ENCODE measurements at regions not wholly inside any gene's neighbourhood (a gene's known extent, or its start where the extent isn't known, plus 50 kb on each side); places are given as distances from the start of the nearest gene placed in this dataset.

DNA sequence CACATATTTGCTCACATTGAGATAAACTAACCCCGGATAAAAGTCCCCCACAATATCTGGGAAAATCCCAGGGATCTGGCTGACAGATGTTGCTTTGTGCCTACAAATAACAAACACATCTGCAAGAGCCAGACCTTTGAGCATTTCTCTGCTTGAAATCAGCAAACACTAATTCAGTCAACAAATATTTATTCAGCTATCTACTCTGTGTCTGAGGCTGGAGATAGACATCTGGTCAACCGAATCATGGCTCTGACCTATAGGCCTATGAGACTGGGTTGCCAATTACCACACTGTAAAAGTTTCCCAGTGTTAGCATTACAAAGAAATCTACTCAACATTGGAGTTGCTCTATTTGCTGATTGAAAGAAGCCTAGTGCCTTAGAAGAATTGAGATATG is 201.1 kb upstream of the CADPS start (continued):
- no peak for TF ChIP-seq DR1 (CRISPR knock-in tag; IDR thresholded peaks at IDR 0.05)
- no peak for TF ChIP-seq CCDC6 (CRISPR knock-in tag; IDR thresholded peaks at IDR 0.05)
- no peak for TF ChIP-seq SRSF4 (IDR thresholded peaks at IDR 0.05; ENCODE audit: low read depth, low read length, poor library complexity, severe bottlenecking)
- TF ChIP-seq ZNF432 (CRISPR knock-in tag; IDR thresholded peaks at IDR 0.05; ENCODE audit: borderline replicate concordance), result no peak
- TF ChIP-seq KLF11 (CRISPR knock-in tag; IDR thresholded peaks at IDR 0.05), result no peak
- TF ChIP-seq MIXL1 (CRISPR knock-in tag; IDR thresholded peaks at IDR 0.05), result 0 out of 2 replicates have a peak, but pooled peaks have one; percentile 14
- no peak for TF ChIP-seq ZNF367 (CRISPR knock-in tag; IDR thresholded peaks at IDR 0.05; ENCODE audit: borderline replicate concordance)
- TF ChIP-seq HDAC2 (CRISPR knock-in tag; IDR thresholded peaks at IDR 0.05), result 0 out of 2 replicates have a peak, but pooled peaks have one; percentile 34
- no peak for TF ChIP-seq AGO2 (optimal IDR thresholded peaks at IDR 0.05; ENCODE audit: low read depth, low read length)
- TF ChIP-seq, protein P1, sequence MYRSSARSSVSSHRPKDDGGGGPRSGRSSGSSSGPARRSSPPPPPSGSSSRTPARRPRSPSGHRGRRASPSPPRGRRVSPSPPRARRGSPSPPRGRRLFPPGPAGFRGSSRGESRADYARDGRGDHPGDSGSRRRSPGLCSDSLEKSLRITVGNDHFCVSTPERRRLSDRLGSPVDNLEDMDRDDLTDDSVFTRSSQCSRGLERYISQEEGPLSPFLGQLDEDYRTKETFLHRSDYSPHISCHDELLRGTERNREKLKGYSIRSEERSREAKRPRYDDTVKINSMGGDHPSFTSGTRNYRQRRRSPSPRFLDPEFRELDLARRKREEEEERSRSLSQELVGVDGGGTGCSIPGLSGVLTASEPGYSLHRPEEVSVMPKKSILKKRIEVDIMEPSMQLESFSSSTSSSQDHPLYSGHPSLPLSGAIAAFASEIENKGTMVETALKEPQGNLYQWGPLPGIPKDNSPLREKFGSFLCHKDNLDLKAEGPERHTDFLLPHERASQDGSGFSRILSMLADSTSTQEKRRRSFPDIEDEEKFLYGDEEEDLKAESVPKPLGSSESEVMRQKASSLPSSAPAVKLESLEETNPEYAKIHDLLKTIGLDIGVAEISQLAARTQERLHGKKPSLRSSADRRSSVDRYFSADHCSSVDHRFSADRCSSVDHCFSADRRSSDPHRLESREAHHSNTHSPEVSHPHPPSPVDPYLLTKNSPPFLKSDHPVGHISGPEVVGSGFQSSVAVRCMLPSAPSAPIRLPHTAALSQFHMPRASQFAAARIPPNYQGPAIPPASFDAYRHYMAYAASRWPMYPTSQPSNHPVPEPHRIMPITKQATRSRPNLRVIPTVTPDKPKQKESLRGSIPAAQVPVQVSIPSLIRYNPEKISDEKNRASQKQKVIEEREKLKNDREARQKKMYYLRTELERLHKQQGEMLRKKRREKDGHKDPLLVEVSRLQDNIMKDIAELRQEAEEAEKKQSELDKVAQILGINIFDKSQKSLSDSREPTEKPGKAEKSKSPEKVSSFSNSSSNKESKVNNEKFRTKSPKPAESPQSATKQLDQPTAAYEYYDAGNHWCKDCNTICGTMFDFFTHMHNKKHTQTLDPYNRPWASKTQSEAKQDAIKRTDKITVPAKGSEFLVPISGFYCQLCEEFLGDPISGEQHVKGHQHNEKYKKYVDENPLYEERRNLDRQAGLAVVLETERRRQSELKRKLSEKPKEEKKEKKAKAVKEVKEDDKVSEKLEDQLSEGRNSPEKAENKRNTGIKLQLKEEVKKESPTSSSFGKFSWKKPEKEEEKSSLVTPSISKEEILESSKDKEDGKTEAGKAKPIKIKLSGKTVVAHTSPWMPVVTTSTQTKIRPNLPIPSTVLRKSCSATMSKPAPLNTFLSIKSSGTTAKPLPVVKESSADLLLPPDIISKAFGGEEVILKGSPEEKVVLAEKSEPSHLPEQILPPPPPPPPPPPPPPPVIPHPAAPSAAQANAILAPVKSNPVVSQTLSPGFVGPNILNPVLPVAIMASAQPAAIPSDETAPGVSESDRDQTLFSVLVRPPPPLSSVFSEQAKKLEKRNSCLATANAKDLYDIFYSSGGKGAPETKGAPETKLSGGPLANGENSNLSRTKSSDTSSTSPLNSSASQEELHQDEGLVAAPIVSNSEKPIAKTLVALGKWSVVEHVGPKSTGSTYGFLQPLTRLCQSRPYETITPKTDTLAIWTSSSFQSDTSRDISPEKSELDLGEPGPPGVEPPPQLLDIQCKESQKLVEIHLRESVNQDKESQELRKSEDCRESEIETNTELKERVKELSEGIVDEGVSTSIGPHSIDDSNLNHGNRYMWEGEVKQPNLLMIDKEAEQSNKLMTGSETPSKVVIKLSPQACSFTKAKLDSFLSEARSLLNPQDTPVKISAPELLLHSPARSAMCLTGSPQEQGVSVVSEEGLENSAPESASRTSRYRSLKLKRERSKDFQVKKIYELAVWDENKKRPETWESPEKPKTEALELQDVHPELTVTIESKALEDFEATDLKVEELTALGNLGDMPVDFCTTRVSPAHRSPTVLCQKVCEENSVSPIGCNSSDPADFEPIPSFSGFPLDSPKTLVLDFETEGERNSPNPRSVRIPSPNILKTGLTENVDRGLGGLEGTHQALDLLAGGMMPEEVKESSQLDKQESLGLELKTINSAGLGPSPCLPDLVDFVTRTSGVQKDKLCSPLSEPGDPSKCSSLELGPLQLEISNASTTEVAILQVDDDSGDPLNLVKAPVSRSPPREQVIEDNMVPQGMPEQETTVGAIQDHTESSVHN (CRISPR knock-in tag; IDR thresholded peaks at IDR 0.05), result no peak
- no peak for TF ChIP-seq POLR2A (IDR thresholded peaks at IDR 0.05; ENCODE audit: insufficient read depth in 1 of 2, low read depth in 2 of 2, low read length in 2 of 2)
- 0 out of 2 replicates have a peak, but pooled peaks have one; percentile 14 for TF ChIP-seq FOSL2 (CRISPR knock-in tag; IDR thresholded peaks at IDR 0.05)
- no peak for TF ChIP-seq SOX6 (IDR thresholded peaks at IDR 0.05)
- peak; percentile 73; the same call in 1 of the 2 replicates for TF ChIP-seq SOX6 (CRISPR knock-in tag; IDR thresholded peaks at IDR 0.05)
- TF ChIP-seq ZNF296 (CRISPR knock-in tag; conservative IDR thresholded peaks at IDR 0.05), result no peak
- TF ChIP-seq, protein P2, sequence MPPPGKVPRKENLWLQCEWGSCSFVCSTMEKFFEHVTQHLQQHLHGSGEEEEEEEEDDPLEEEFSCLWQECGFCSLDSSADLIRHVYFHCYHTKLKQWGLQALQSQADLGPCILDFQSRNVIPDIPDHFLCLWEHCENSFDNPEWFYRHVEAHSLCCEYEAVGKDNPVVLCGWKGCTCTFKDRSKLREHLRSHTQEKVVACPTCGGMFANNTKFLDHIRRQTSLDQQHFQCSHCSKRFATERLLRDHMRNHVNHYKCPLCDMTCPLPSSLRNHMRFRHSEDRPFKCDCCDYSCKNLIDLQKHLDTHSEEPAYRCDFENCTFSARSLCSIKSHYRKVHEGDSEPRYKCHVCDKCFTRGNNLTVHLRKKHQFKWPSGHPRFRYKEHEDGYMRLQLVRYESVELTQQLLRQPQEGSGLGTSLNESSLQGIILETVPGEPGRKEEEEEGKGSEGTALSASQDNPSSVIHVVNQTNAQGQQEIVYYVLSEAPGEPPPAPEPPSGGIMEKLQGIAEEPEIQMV (CRISPR knock-in tag; IDR thresholded peaks at IDR 0.05; ENCODE audit: low read depth), result no peak
- TF ChIP-seq KLF12 (CRISPR knock-in tag; IDR thresholded peaks at IDR 0.05; ENCODE audit: borderline replicate concordance), result no peak
- no peak for TF ChIP-seq ZNF143 (CRISPR knock-in tag; IDR thresholded peaks at IDR 0.05)
- no peak for TF ChIP-seq EED (CRISPR knock-in tag; IDR thresholded peaks at IDR 0.05)
- TF ChIP-seq, protein P3, sequence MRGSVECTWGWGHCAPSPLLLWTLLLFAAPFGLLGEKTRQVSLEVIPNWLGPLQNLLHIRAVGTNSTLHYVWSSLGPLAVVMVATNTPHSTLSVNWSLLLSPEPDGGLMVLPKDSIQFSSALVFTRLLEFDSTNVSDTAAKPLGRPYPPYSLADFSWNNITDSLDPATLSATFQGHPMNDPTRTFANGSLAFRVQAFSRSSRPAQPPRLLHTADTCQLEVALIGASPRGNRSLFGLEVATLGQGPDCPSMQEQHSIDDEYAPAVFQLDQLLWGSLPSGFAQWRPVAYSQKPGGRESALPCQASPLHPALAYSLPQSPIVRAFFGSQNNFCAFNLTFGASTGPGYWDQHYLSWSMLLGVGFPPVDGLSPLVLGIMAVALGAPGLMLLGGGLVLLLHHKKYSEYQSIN (CRISPR knock-in tag; IDR thresholded peaks at IDR 0.05; ENCODE audit: borderline replicate concordance), result no peak
- no peak for TF ChIP-seq DRAP1 (CRISPR knock-in tag; IDR thresholded peaks at IDR 0.05)
